C4-2B (cell line): ENCODE measurements at regions not wholly inside any gene's neighbourhood (a gene's known extent, or its start where the extent isn't known, plus 50 kb on each side); places are given as distances from the start of the nearest gene placed in this dataset.

Experiments used
- H3K27ac ChIP-seq: fragments of 450-650 bp; 2 replicates; pipeline ENCODE4 v1.5.1; 2017
- CTCF ChIP-seq: fragments of 450-650 bp; conservative IDR thresholded peaks from 2 replicates; pipeline ENCODE4 v1.5.1; 2017; ENCODE audit warnings: mild to moderate bottlenecking
- ZFX ChIP-seq: fragments of 450-650 bp; IDR thresholded peaks from 2 replicates; pipeline ENCODE4 v1.6.1; 2017

- H3K27ac ChIP-seq, result no peak overlapping the region
- no peak for TF ChIP-seq ZFX
- no peak for TF ChIP-seq CTCF
Observed at GRCh38 chr6:140026546-140026945, 652.1 kb upstream of the CITED2 start.

DNA sequence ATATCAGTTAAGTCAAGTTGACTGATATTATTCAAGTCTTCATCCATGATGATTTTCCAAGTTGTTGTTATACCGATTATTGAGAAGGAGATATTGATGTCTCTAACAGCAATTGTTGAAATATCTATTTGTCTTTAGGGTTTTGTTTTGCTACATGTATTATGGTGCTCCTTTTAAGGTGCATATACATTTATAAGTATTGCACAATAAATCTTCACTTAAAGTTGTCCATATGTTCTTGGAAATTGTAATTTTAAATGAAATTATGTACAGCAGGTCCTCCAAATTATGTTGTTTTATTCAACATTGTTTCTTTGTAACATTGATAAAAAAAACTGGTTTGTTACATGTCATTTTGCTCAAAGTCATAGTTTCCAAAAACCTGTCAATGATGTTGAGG, 650.7 kb upstream of the CITED2 start:
- H3K27ac ChIP-seq, result no peak overlapping the region
- TF ChIP-seq CTCF, result no peak

- TF ChIP-seq CTCF, result no peak
- no peak overlapping the region for H3K27ac ChIP-seq
Observed at GRCh38 chr6:140020207-140020791, 645.9 kb upstream of the CITED2 start.

GRCh38 chr6:140018588-140018987, 644.1 kb upstream of the CITED2 start:
- TF ChIP-seq CTCF (no peak), ZFX (no peak)
- H3K27ac ChIP-seq, result no peak overlapping the region

GRCh38 chr6:140017470-140017869, 643.0 kb upstream of the CITED2 start:
- TF ChIP-seq CTCF, result no peak
- H3K27ac ChIP-seq, result no peak overlapping the region

DNA sequence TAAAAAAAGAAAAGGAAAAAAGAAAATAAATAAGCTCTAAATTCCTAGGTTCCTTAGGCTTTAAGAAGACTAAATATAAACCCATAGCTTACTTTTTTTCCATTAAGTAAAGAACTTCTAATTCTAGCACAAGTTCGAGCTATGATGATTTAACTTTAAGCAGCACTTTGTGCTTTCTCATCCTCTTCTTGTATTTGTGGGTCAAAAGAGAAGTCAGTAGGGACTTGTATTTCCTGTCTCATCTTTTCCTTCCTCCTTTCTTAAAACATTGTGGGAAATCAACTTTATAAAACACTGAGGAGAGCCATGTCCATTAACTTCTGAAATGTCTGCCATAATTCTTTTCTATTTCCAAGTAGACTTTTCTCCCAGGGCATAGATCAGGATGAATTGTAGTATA, 637.7 kb upstream of the CITED2 start:
- TF ChIP-seq ZFX (no peak), CTCF (no peak)
- H3K27ac ChIP-seq, result no peak overlapping the region

GRCh38 chr6:140011537-140011936, 637.1 kb upstream of the CITED2 start:
- TF ChIP-seq ZFX, result no peak
- TF ChIP-seq CTCF, result no peak
- H3K27ac ChIP-seq, result no peak overlapping the region
